Testis (tissue), 2 donors: ENCODE measurements at regions not wholly inside any gene's neighbourhood (a gene's known extent, or its start where the extent isn't known, plus 50 kb on each side); places are given as distances from the start of the nearest gene placed in this dataset.
"Not testable (repeated sequence)": the region's sequence is repeated elsewhere in the genome, so short reads cannot be mapped to it uniquely, and the experiment has no call there.

Experiments
- CTCF ChIP-seq, 3 experiments: fragments of 450-650 bp in 2 of 3; fragments of 200-600 bp in 1 of 3; sonication (generic) in 1 of 3; IDR thresholded peaks; one replicate each; pipeline ENCODE4 v1.5.1; 2016 to 2019; ENCODE audit warnings: antibody characterized with exemption in 3 of 3, mild to moderate bottlenecking in 2 of 3, moderate library complexity in 1 of 3
- POLR2A ChIP-seq: fragments of 450-650 bp; IDR thresholded peaks from one replicate; pipeline ENCODE4 v1.6.1; 2017; ENCODE audit warnings: antibody characterized with exemption, mild to moderate bottlenecking, moderate library complexity

GRCh38 chr15:84094720-84095119, 140.9 kb upstream of the GOLGA6L4 start:
- TF ChIP-seq POLR2A; CTCF (IDR thresholded peaks at IDR 0.05): not testable (repeated sequence)
